ENCODE measurements at regions not wholly inside any gene's neighbourhood (a gene's known extent, or its start where the extent isn't known, plus 50 kb on each side); places are given as distances from the start of the nearest gene placed in this dataset.
"Not testable (repeated sequence)": the region's sequence is repeated elsewhere in the genome, so short reads cannot be mapped to it uniquely, and the experiment has no call there.

DNA sequence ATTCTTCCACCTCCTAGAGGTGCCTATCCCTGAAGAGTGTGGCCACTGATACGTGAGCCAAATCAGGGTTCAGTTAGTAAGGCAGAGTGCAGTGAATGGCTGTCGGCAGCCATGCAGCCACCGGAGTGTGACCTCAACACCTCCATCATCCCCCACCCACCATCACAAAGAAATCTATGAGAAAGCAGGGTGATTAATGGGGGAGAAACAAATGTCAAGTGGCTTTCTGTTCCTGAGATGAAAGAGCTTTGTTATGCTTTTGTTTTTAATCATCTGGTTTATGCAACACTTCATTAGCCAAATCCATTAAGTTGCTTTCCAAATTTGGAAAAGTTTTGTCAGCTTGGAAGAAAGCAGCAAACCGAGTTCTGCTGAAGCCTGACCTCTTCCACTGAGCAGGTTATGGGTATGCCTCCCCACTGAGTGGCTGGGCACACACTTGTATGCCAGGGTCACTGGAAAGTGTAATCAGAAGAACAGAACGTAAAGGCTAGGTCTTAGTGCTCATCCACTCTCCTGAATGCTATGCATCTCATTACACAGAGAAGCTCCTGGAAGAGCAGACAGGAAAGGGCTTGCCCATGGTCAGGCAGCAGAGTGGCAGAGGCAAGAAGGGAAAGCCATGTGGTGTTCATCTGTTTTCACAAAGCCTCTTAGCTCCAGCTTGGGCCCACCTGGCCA is 57.1 kb upstream of the ATP1B1 start:
- Histone ChIP-seq H3K27ac (no peak overlapping the region), H3K27me3 (no peaks in the 10 kb centered on the region), H3K4me1 (ENCODE audit: low read depth) (peaks cover 8% of the 10 kb centered on the region), H3K4me3 (no peak overlapping the region), H3K36me3 (no peaks in the 10 kb centered on the region), H3K9me3 (ENCODE audit: low read depth) (no peaks in the 10 kb centered on the region)
- DNase-seq (ENCODE audit: low read depth in 1 of 2, low spot score in 1 of 2) = no peak
- TF ChIP-seq, protein P1, sequence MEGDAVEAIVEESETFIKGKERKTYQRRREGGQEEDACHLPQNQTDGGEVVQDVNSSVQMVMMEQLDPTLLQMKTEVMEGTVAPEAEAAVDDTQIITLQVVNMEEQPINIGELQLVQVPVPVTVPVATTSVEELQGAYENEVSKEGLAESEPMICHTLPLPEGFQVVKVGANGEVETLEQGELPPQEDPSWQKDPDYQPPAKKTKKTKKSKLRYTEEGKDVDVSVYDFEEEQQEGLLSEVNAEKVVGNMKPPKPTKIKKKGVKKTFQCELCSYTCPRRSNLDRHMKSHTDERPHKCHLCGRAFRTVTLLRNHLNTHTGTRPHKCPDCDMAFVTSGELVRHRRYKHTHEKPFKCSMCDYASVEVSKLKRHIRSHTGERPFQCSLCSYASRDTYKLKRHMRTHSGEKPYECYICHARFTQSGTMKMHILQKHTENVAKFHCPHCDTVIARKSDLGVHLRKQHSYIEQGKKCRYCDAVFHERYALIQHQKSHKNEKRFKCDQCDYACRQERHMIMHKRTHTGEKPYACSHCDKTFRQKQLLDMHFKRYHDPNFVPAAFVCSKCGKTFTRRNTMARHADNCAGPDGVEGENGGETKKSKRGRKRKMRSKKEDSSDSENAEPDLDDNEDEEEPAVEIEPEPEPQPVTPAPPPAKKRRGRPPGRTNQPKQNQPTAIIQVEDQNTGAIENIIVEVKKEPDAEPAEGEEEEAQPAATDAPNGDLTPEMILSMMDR (IDR thresholded peaks at IDR 0.05; ENCODE audit: low read depth, low read length) = no peak

DNA sequence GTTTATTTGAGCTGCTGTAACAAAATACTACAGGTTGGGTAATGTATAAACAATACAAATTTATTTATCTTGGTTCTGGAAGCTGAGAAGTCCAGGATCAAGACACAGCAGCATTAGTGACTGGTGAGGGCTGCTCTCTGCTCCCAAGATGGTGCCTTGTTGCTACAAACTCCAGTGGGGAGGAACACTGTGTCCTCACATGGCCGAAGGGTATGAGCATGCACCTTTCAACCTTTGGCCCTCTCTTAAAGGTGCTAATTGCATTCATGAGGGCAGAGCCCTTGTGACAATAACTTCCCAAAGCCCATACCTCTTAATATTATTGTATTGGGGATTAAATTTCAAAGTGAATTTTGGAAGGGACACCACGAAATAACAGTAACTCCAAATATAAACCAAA is 55.3 kb upstream of the ATP1B1 start:
- DNase-seq (ENCODE audit: low read depth in 1 of 2, low spot score in 1 of 2) = no peak
- TF ChIP-seq, protein P1 (IDR thresholded peaks at IDR 0.05; ENCODE audit: low read depth, low read length) = no peak
- Histone ChIP-seq H3K4me1 (ENCODE audit: low read depth) (peaks cover 8% of the 10 kb centered on the region), H3K4me3 (no peak overlapping the region), H3K27ac (no peak overlapping the region), H3K36me3 (no peaks in the 10 kb centered on the region), H3K27me3 (no peaks in the 10 kb centered on the region), H3K9me3 (ENCODE audit: low read depth) (no peaks in the 10 kb centered on the region)

GRCh38 chr1:169052171-169052570 is 54.3 kb upstream of the ATP1B1 start:
- not testable (repeated sequence) for H3K4me3 ChIP-seq; H3K4me1 ChIP-seq (ENCODE audit: low read depth); H3K36me3 ChIP-seq; H3K27me3 ChIP-seq; DNase-seq (ENCODE audit: low read depth in 1 of 2, low spot score in 1 of 2); H3K9me3 ChIP-seq (ENCODE audit: low read depth); H3K27ac ChIP-seq

GRCh38 chr1:169052727-169053126 is 53.8 kb upstream of the ATP1B1 start:
- peaks cover 8% of the 10 kb centered on the region for H3K4me1 ChIP-seq (ENCODE audit: low read depth)
- DNase-seq (ENCODE audit: low read depth in 1 of 2, low spot score in 1 of 2) = no peak
- TF ChIP-seq, protein P1 (IDR thresholded peaks at IDR 0.05; ENCODE audit: low read depth, low read length) = no peak
- H3K4me3 ChIP-seq = no peak overlapping the region
- no peaks in the 10 kb centered on the region for H3K9me3 ChIP-seq (ENCODE audit: low read depth)
- no peaks in the 10 kb centered on the region for H3K27me3 ChIP-seq
- no peak overlapping the region for H3K27ac ChIP-seq
- no peaks in the 10 kb centered on the region for H3K36me3 ChIP-seq

DNA sequence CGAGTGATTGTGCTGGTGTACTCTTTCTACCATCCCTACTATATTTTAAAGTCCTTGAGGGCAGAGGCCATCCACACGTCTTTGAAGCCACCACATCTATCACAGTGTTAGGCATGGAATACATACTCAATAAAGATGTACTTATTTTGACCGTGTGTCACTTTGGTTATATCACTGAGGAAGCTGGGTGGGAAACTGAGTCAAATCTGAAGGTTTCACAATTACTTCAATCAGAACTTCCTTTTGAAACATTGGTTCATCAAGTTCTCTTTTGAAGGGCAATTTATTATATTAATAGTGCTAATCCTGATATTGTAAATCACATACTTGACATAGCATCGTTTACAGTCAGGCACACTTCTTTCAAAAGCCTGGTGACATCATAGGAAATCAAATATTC is 53.3 kb upstream of the ATP1B1 start:
- TF ChIP-seq, protein P1 (IDR thresholded peaks at IDR 0.05; ENCODE audit: low read depth, low read length) = no peak
- no peaks in the 10 kb centered on the region for H3K27me3 ChIP-seq
- peaks cover 6% of the 10 kb centered on the region for H3K4me1 ChIP-seq (ENCODE audit: low read depth)
- H3K9me3 ChIP-seq (ENCODE audit: low read depth) = no peaks in the 10 kb centered on the region
- no peaks in the 10 kb centered on the region for H3K36me3 ChIP-seq
- DNase-seq (ENCODE audit: low read depth in 1 of 2, low spot score in 1 of 2) = no peak
- H3K4me3 ChIP-seq = no peak overlapping the region
- H3K27ac ChIP-seq = no peak overlapping the region

All from cardiac muscle cell (in vitro differentiated cells and primary cell).